ENCODE measurements at regions not wholly inside any gene's neighbourhood (a gene's known extent, or its start where the extent isn't known, plus 50 kb on each side); places are given as distances from the start of the nearest gene placed in this dataset.

DNA sequence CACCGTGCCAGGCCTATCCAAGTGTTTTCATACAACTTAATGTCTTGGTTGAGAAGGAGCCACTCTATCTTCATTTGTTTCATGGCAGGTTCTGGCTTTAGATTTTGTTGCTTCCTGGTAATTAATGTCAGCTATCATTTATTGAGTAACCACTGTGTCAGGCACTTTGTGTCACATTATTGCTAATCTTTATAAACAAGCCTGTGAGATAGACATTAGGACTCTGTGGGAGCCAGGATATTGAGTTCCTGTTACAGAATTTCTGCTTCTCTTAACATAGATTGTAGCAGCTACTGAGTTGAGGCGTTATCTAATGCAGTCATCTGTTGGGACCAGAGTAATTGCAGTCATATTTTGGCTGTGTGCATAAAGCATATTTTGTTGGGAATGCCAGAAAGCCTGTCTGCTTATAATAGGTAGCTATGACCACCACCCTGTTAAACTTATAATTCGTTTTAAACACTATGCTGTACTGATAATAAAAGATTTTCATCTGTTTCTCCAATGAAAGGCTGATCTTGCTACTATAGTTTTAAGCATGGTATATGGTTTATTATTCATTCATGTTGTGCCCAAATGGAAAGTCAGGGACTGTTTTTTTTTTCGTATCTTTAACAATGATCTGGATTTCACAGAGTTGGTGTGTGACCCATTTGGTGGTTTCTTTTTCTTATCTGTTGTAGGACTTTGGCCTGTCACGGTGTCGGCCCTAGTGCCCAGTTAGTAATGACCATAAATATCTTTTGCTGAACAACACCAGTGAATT, 432.6 kb downstream of the PCNX1 start (continued):
- no peak for TF ChIP-seq ZNF449 (CRISPR knock-in tag; IDR thresholded peaks at IDR 0.05)
- TF ChIP-seq EP300 (IDR thresholded peaks at IDR 0.05; ENCODE audit: low read length) = peak; percentile 69
- TF ChIP-seq RB1 (IDR thresholded peaks at IDR 0.05; ENCODE audit: low read depth) = no peak
- no peak for TF ChIP-seq ZNF668 (CRISPR knock-in tag; IDR thresholded peaks at IDR 0.05)
- TF ChIP-seq MEF2D (tag; conservative IDR thresholded peaks at IDR 0.05; ENCODE audit: low read depth) = no peak
- no peak for TF ChIP-seq ZNF3 (CRISPR knock-in tag; IDR thresholded peaks at IDR 0.05)
- no peak for TF ChIP-seq TFAP4 (CRISPR knock-in tag; IDR thresholded peaks at IDR 0.05; ENCODE audit: borderline replicate concordance)
- TF ChIP-seq PHF21A (IDR thresholded peaks at IDR 0.05; ENCODE audit: borderline replicate concordance, low read depth) = no peak
- no peak for TF ChIP-seq EWSR1 (IDR thresholded peaks at IDR 0.05; ENCODE audit: borderline replicate concordance, low read depth, partially characterized antibody)
- TF ChIP-seq CBFA2T2 (conservative IDR thresholded peaks at IDR 0.05) = peak; percentile 85
- no peak for TF ChIP-seq MTA3 (IDR thresholded peaks at IDR 0.05; ENCODE audit: borderline replicate concordance)
- TF ChIP-seq ELF1 (tag; IDR thresholded peaks at IDR 0.05) = no peak
- TF ChIP-seq ETV6 (IDR thresholded peaks at IDR 0.05; ENCODE audit: borderline replicate concordance in 1 of 2, low read depth in 2 of 2, low read length in 1 of 2) = no peak
- no peak for TF ChIP-seq ETV6 (CRISPR knock-in tag; IDR thresholded peaks at IDR 0.05; ENCODE audit: borderline replicate concordance)
- no peak for TF ChIP-seq BCOR (IDR thresholded peaks at IDR 0.05)
- TF ChIP-seq, protein P1, sequence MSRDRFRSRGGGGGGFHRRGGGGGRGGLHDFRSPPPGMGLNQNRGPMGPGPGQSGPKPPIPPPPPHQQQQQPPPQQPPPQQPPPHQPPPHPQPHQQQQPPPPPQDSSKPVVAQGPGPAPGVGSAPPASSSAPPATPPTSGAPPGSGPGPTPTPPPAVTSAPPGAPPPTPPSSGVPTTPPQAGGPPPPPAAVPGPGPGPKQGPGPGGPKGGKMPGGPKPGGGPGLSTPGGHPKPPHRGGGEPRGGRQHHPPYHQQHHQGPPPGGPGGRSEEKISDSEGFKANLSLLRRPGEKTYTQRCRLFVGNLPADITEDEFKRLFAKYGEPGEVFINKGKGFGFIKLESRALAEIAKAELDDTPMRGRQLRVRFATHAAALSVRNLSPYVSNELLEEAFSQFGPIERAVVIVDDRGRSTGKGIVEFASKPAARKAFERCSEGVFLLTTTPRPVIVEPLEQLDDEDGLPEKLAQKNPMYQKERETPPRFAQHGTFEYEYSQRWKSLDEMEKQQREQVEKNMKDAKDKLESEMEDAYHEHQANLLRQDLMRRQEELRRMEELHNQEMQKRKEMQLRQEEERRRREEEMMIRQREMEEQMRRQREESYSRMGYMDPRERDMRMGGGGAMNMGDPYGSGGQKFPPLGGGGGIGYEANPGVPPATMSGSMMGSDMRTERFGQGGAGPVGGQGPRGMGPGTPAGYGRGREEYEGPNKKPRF (IDR thresholded peaks at IDR 0.05; ENCODE audit: low read depth, low read length) = no peak
- TF ChIP-seq ZNF778 (CRISPR knock-in tag; IDR thresholded peaks at IDR 0.05) = no peak
- no peak for TF ChIP-seq XRCC3 (IDR thresholded peaks at IDR 0.05)
- TF ChIP-seq SAFB (IDR thresholded peaks at IDR 0.05; ENCODE audit: borderline replicate concordance, low read depth, low read length) = no peak
- TF ChIP-seq, protein P2, sequence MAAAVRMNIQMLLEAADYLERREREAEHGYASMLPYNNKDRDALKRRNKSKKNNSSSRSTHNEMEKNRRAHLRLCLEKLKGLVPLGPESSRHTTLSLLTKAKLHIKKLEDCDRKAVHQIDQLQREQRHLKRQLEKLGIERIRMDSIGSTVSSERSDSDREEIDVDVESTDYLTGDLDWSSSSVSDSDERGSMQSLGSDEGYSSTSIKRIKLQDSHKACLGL (CRISPR knock-in tag; IDR thresholded peaks at IDR 0.05; ENCODE audit: borderline replicate concordance, poor library complexity, severe bottlenecking) = no peak
- TF ChIP-seq RBM17 (IDR thresholded peaks at IDR 0.05; ENCODE audit: borderline replicate concordance, low read depth, low read length) = no peak
- TF ChIP-seq NFIX (CRISPR knock-in tag; IDR thresholded peaks at IDR 0.05; ENCODE audit: low read depth) = no peak
- no peak for TF ChIP-seq RCOR1 (IDR thresholded peaks at IDR 0.05; ENCODE audit: borderline replicate concordance in 1 of 2, low read depth in 2 of 2, low read length in 2 of 2)
- no peak for TF ChIP-seq SIN3B (IDR thresholded peaks at IDR 0.05; ENCODE audit: low read depth)

Data from K562 (cell line).